ENCODE measurements at regions not wholly inside any gene's neighbourhood (a gene's known extent, or its start where the extent isn't known, plus 50 kb on each side); places are given as distances from the start of the nearest gene placed in this dataset.

- DNase-seq (ENCODE audit: low spot score) (peak; percentile 37), FAIRE-seq (no peak)
These were observed 63.6 kb upstream of the PWP1 start for GRCh38 chr12:107622001-107622400.

DNA sequence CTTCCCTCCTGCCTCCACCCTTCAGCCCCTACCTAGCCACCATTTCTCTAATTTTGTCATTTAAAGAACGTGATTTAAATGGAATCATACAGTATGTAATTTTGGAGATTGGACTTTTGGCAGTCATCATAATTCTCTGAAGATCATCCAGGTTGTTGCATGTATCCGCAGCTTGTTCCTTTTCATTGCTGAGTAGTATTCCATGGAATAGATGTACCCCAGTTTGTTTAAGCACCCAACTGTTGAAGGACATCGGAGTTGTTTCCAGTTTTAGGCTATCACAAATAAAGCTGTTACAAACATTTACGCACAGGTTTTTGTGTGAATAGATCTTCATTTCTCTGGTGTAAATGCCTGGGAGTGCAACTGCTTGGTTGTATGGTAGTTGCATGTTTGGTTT is 61.1 kb upstream of the PWP1 start:
- FAIRE-seq (no peak), DNase-seq (ENCODE audit: low spot score) (no peak)

DNA sequence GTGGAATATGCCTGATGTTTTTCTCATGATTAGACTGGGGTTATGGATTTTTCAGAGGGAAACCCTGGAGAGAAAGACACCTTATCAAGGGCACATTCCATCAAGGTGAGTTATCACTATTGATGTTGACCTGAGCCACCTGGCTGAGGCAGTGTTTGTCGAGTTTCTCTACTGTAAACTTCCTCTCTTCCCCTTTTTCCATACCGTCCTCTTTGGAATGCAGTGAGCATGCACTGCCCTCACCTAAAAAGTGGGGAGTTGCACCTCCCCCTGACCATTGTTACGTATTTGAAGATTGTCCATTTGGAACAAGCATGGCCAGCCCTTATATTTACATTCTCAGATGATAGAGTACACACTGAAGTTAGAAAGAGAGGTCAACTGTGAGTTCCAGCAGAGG is 53.9 kb upstream of the PWP1 start:
- DNase-seq (ENCODE audit: low spot score): no peak
- no peak for FAIRE-seq

DNA sequence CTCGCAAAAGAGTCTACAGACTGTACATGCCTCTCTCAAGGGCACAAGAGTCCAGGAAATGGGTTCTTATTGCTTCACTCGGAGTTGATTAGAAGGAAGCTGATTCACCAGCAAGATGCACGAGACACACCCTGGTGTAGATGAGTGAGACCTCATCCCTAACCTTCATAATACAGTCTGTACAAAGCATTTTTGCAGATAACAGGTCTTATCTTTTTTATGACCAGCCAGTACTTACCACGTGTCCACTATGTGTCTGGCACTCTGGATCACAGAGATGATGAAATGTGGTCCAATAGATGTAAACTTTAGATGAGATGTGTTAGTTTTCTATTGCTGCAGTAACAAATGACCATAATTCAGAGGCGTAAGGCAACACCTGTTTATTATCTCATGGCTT is 53.4 kb upstream of the PWP1 start:
- DNase-seq (ENCODE audit: low spot score) (no peak), FAIRE-seq (no peak)

DNA sequence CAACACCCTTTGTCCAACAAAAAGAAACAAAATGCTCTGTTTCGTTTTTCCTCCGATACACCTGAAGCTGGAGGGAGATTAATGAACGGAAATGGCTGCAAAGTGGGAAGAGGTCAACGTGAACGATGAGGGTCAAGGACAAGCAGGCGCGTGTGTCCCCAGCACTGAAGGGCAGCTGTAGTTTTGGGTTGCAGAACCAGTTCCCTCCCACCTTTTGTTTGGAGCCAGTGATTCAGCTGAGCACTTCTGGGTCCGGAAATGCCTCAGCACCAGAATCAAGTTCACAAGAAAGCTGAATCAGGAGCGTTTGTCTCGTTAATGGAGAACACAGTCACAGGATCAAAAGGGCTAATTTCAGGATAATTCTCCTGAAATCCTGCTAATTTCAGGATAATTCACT is 51.1 kb upstream of the PWP1 start:
- no peak for FAIRE-seq
- DNase-seq (ENCODE audit: low spot score): no peak

GRCh38 chr12:107635139-107635538 is 50.5 kb upstream of the PWP1 start:
- FAIRE-seq (no peak), DNase-seq (ENCODE audit: low spot score) (no peak)

Data from urothelium cell line (cell line).